Activated T-helper 2 cell treated with anti-CD3 and anti-CD28 coated beads, Interferon-gamma antibody, Interleukin-2, Interleukin-4, amounts not matched to agents 10 μg/mL and 5 μg/mL and 100 μg/mL, durations not matched to agents 14 hours and 24 hours and 36 hours (primary cell): ENCODE measurements at regions not wholly inside any gene's neighbourhood (a gene's known extent, or its start where the extent isn't known, plus 50 kb on each side); places are given as distances from the start of the nearest gene placed in this dataset.
"Not testable (repeated sequence)": the region's sequence is repeated elsewhere in the genome, so short reads cannot be mapped to it uniquely, and the experiment has no call there.

ENCODE experiments used
- DNase-seq: peaks from one replicate; pipeline ENCODE4 v3.0.0; 2021; ENCODE audit warnings: low spot score
- H3K27ac Mint-ChIP-seq: one replicate; pipeline ENCODE4 v1.8.0; 2021; ENCODE audit warnings: mixed read lengths
- H3K27me3 Mint-ChIP-seq: one replicate; pipeline ENCODE4 v1.8.0; 2021; ENCODE audit warnings: low read depth, mixed read lengths
- H3K36me3 Mint-ChIP-seq: one replicate; pipeline ENCODE4 v1.8.0; 2021; ENCODE audit warnings: low read depth, mixed read lengths
- H3K4me1 Mint-ChIP-seq: one replicate; pipeline ENCODE4 v1.8.0; 2021; ENCODE audit warnings: low read depth, mixed read lengths
- H3K4me3 Mint-ChIP-seq: one replicate; pipeline ENCODE4 v1.8.0; 2021; ENCODE audit warnings: low read depth, mild to moderate bottlenecking, moderate library complexity, mixed read lengths
- H3K9me3 Mint-ChIP-seq: one replicate; pipeline ENCODE4 v1.8.0; 2021; ENCODE audit warnings: mixed read lengths
- intact Hi-C: fragments of 100-400 bp; cut with micrococcal nuclease; formaldehyde crosslinking; loops from one replicate; pipeline ENCODE4 v1.15.1; 2023

DNA sequence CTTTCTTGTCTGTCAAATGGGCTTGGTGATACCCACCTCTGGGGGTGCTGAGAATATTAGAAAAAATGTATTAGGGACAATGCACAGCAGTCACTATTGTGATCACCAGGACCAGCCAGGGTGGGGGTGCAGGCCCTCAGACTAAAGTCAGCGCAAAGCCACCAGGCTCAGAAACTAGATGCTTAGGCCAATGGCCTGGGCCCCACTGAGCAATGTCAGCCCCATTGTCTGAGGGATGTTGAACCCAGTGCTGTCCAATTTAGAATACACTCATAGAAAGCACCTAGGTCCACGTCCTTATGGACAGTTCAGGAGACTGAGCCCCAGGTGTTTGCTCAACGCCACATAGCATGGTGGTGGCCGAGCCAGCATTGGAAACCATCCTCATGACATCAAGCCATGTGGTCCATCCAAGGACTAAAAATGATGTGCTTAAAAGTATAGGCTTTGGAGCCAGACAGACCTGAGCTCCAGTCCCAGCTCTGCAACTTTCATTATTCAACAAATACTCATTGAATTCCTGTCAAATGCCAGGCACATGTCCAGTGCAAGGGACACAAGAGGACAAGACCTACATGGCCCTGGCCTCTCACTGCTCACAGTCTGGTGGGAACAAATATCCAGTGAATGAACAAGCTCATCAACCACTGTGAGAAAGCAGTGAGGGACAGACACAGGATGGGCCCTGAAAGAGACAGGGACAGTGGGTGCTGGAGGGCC is 273.8 kb downstream of the MATN1 start:
- Mint-ChIP-seq H3K9me3 (no peaks in the 10 kb centered on the region), H3K36me3 (no peaks in the 10 kb centered on the region), H3K4me3 (no peak overlapping the region), H3K4me1 (no peaks in the 10 kb centered on the region), H3K27ac (no peak overlapping the region), H3K27me3 (no peaks in the 10 kb centered on the region)
- intact Hi-C loops = no loop called here
- DNase-seq = no peak

DNA sequence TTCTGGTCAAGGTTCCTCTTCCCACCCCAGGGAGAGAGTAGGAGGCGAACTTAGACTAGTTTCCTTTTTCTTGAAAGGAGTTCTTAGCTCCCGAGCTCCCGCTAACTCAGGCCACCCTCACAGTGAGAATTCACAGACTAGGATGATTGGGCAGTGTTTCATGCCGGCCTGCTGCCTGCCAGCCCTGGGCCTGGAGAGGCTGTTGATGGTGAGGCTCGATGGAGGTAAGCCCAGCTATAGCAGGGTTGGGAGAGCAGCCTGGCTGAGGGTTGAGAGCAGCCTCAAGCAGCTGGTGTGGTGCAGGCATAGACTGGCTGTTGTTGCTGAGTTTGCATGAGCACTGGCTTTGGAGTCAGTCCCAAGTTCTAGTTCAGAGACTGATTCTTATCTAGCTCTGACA is 274.4 kb downstream of the MATN1 start:
- no peak for DNase-seq
- Mint-ChIP-seq H3K27ac (no peak overlapping the region), H3K4me3 (no peak overlapping the region), H3K36me3 (no peaks in the 10 kb centered on the region), H3K27me3 (no peaks in the 10 kb centered on the region), H3K4me1 (no peaks in the 10 kb centered on the region), H3K9me3 (no peaks in the 10 kb centered on the region)
- intact Hi-C loops = no loop called here

DNA sequence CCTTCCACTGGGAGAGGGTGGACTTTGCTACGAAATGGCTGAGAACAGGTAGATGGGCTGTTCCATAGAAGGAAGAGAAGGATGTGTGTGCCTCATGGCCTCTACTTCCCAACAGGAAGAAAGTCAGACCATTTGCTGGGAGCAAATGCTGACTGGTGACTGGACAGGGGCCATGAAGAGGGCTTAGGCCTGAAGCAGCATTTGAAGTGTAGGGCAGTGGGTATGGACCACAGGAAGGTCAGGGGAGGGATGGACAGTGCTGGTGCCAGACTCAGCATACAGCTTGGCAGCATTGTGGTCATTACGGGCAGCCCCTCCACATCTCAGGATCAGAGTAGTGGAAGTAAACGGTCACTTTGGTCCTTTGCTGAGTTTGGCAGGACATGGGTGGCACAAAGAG is 275.7 kb downstream of the MATN1 start:
- H3K4me3 Mint-ChIP-seq = no peak overlapping the region
- H3K27me3 Mint-ChIP-seq = no peaks in the 10 kb centered on the region
- no peak for DNase-seq
- intact Hi-C loops = no loop called here
- no peaks in the 10 kb centered on the region for H3K9me3 Mint-ChIP-seq
- no peaks in the 10 kb centered on the region for H3K4me1 Mint-ChIP-seq
- no peak overlapping the region for H3K27ac Mint-ChIP-seq
- H3K36me3 Mint-ChIP-seq = no peaks in the 10 kb centered on the region

DNA sequence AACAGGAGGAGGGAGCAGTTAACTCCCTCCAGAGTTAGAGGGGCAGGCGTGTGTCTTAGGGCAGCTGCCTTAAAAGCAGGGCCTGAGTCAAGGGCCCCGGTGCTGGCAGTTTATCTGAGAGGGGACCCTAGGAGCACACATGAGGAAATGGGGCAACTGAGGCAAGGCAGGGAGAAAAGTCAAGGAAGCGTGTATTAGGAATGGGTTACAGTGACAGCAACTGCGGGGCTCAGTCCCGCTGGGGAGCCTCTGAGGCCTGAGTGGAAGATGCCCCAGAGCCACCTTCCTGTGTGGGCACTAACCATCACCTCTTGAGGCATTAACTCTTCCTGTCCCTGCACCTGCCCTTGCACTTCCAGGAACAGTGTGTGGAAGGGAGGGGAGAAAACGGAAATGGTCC is 276.3 kb downstream of the MATN1 start:
- Mint-ChIP-seq H3K4me1 (no peaks in the 10 kb centered on the region), H3K27me3 (no peaks in the 10 kb centered on the region), H3K4me3 (no peak overlapping the region), H3K9me3 (no peaks in the 10 kb centered on the region), H3K36me3 (no peaks in the 10 kb centered on the region), H3K27ac (no peak overlapping the region)
- intact Hi-C loops = no loop called here
- no peak for DNase-seq

DNA sequence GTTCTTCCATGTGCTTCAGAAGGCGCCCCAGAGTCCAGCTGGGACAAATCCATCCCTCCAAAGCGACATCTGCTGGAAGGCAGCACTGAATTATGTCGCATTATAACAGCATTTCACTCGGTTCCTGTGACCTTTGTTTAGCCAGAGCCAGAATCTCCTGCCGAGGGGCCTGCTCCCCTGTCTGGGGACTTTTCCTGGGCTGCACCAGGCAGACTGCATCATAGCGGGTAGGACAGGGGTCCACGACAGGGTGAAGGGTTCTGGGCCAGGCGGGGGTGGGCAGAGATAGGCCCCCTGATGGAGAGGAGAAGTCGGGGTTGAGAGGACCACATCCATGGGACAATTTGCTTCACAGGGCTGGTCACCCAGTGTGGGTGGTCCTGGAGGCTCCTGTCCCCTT is 276.9 kb downstream of the MATN1 start:
- no peaks in the 10 kb centered on the region for H3K9me3 Mint-ChIP-seq
- intact Hi-C loops = no loop called here

DNA sequence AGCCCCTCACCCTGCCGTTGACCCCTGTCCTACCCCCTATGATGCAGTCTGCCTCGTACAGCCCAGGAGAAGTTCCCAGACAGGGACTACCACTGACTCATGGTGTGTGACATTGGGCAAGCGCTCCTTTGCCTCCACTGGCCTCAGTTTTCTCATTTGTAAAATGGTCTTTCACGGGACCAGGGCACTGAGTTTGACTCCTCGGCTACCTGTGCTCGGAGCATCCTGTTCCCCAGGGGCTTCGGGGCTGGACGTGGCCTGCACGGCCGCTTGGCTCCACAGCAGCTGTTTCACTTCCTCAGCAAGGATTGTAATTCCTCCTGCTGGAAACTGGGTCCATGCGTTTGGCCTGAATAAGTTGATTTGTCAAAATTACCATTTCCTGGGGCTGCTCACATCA is 277.3 kb downstream of the MATN1 start:
- Mint-ChIP-seq H3K4me3 (no peak overlapping the region), H3K9me3 (no peaks in the 10 kb centered on the region), H3K27ac (no peak overlapping the region), H3K4me1 (no peaks in the 10 kb centered on the region), H3K27me3 (no peaks in the 10 kb centered on the region), H3K36me3 (no peaks in the 10 kb centered on the region)
- intact Hi-C loops = no loop called here
- no peak for DNase-seq

More for the DNA sequence above, 276.9 kb downstream of the MATN1 start:
- Mint-ChIP-seq H3K36me3 (no peaks in the 10 kb centered on the region), H3K27me3 (no peaks in the 10 kb centered on the region), H3K27ac (no peak overlapping the region), H3K4me1 (no peaks in the 10 kb centered on the region), H3K4me3 (no peak overlapping the region)
- DNase-seq = no peak

DNA sequence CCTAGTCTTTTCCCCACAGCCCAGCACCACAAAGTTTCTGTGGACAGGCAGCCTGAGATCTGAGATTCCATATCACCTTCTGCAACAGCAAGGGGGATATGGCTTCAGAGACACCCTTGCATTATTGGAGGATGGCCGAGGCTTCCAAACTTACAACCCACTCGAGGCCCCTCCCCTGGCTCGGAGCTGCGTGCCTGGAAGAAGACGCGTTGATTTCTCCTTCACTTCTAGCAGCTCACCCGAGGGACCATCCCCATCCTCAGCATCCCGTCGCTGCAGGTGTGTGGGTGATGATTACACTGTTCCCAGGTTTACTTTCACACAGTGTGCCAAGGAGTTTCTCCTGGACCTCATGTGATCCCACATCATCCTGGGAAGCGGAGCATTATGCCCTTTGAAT is 277.9 kb downstream of the MATN1 start:
- Mint-ChIP-seq H3K4me1 (no peaks in the 10 kb centered on the region), H3K9me3 (no peaks in the 10 kb centered on the region), H3K4me3 (no peak overlapping the region), H3K27me3 (no peaks in the 10 kb centered on the region), H3K36me3 (no peaks in the 10 kb centered on the region), H3K27ac (no peak overlapping the region)
- intact Hi-C loops = no loop called here
- no peak for DNase-seq

DNA sequence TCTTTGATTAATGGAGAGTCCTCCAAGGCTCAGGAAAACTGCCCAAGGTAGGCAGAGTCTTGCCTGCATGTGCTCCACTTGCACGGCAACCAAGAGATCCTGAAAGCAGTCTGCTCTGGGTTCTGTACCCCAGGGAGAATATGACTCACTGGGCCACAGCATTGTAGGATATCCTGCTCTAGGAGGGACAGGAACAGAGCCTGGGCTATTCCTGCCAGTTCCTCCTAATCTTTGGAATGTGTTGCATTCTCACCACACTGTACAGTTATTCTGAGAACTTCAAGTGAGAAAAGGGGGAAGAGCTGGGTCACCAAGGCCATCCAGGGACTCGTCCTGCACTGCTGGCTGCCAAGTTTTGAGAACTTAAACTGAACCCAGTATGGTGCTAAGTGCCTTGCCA is 278.5 kb downstream of the MATN1 start:
- Mint-ChIP-seq H3K27ac (no peak overlapping the region), H3K4me3 (no peak overlapping the region), H3K4me1 (no peaks in the 10 kb centered on the region), H3K27me3 (no peaks in the 10 kb centered on the region), H3K36me3 (no peaks in the 10 kb centered on the region), H3K9me3 (no peaks in the 10 kb centered on the region)
- DNase-seq = no peak
- intact Hi-C loops = no loop called here

DNA sequence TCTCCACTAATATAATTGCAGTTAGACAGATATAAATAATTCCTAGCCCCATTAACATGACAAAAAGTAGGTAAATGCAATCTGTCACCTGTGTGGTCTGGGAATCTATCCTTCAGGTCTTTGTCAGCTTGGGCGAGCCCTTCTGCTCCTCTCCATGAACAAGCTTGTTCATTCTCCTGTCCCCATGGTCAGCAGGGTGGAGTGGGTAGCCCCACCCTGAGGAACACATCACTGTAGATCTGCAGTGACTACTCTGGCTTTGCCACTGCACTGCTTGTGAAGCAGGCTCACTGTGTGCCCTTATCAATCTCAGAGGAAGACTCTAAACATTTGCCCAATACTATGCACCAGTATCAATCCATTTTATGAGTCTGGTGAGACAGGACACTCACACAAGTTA is 279.0 kb downstream of the MATN1 start:
- intact Hi-C loops = no loop called here
- Mint-ChIP-seq H3K36me3 (no peaks in the 10 kb centered on the region), H3K9me3 (no peaks in the 10 kb centered on the region), H3K4me1 (no peaks in the 10 kb centered on the region), H3K27me3 (no peaks in the 10 kb centered on the region), H3K4me3 (no peak overlapping the region), H3K27ac (no peak overlapping the region)
- DNase-seq = no peak

DNA sequence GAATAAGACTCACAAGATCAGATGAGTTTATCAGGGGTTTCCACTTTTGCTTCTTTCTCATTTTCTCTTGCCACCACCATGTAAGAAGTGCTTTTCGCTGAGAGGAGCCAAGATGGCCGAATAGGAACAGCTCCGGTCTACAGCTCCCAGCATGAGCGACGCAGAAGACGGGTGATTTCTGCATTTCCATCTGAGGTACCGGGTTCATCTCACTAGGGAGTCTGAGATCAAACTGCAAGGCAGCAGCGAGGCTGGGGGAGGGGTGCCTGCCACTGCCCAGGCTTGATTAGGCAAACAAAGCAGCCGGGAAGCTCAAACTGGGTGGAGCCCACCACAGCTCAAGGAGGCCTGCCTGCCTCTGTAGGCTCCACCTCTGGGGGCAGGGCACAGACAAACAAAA is 285.1 kb downstream of the MATN1 start:
- H3K27ac Mint-ChIP-seq, H3K27me3 Mint-ChIP-seq, DNase-seq, H3K36me3 Mint-ChIP-seq, H3K4me1 Mint-ChIP-seq, intact Hi-C loops, H3K4me3 Mint-ChIP-seq: not testable (repeated sequence)
- peaks cover 11% of the 10 kb centered on the region for H3K9me3 Mint-ChIP-seq

DNA sequence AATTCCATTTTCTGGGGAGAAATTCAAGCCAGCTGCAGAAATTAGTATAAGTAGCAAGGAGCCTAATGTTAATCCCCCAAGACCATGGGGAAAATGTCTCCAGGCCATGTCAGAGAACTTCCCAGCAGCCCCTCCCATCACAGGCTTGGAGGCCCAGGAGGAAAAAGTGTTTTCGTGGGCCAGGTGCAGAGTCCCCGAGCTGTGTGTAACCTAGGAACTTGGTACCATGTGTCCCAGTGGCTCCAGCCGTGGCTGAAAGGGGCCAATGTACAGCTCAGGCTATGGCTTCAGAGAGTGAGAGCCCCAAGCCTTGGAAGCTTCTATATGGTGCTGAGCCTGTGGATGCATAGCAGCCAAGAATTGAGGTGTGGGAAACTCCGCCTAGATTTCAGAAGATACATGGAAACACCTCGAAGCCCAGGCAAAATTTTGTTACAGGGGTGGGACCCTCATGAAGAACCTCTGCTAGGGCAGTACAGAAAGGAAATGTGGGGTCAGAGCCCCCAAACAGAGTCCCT is 286.3 kb downstream of the MATN1 start:
- Mint-ChIP-seq H3K4me3 (no peak overlapping the region), H3K9me3 (peaks cover 11% of the 10 kb centered on the region), H3K36me3 (no peaks in the 10 kb centered on the region), H3K27me3 (no peaks in the 10 kb centered on the region), H3K27ac (no peak overlapping the region), H3K4me1 (no peaks in the 10 kb centered on the region)
- intact Hi-C loops = no loop called here
- no peak for DNase-seq

DNA sequence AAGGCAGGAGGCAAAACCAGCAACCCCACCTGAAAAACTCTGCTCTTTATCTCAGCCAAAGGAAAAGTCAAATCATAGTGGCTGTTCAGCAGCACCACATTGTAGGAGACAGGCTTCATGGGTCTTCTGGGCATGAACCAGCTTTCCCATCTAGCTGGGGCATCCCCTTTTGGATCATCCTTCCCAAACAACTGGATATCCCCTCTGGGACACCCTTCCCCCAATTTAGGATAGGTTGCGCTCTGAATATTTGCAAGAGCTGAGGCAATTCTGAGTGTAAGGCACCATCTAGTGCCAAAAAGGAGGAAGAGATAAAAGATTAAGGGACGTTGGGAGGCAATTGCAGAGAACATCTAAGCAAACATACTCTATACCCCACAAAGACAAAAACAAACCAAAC is 295.8 kb downstream of the MATN1 start:
- Mint-ChIP-seq H3K9me3 (peaks cover 4% of the 10 kb centered on the region), H3K36me3 (no peaks in the 10 kb centered on the region), H3K27me3 (peaks cover 12% of the 10 kb centered on the region), H3K4me3 (no peak overlapping the region), H3K27ac (no peak overlapping the region), H3K4me1 (no peaks in the 10 kb centered on the region)
- DNase-seq = no peak
- intact Hi-C loops = no loop called here

DNA sequence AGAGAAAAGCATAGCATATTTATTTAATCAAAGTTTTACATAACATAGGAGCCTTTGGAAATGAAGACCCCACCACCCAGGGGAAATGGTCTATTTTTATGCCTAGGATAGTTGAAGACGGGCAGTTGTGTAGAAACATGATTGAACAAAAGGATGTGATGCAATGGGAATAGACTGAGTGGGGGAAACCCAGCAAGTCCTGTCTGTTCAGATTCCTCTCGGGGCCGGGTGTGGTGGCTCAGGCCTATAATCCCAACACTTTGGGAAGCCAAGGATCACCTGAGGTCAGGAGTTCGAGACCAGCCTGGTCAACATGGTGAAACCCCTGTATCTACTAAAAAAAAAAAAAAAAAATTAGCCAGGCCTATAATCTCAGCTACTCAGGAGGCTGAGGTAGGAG is 298.3 kb downstream of the MATN1 start:
- Mint-ChIP-seq H3K36me3 (no peaks in the 10 kb centered on the region), H3K27me3 (peaks cover 4% of the 10 kb centered on the region), H3K27ac (no peak overlapping the region), H3K4me3 (no peak overlapping the region), H3K4me1 (no peaks in the 10 kb centered on the region), H3K9me3 (peaks cover 4% of the 10 kb centered on the region)
- intact Hi-C loops = no loop called here
- DNase-seq = no peak

DNA sequence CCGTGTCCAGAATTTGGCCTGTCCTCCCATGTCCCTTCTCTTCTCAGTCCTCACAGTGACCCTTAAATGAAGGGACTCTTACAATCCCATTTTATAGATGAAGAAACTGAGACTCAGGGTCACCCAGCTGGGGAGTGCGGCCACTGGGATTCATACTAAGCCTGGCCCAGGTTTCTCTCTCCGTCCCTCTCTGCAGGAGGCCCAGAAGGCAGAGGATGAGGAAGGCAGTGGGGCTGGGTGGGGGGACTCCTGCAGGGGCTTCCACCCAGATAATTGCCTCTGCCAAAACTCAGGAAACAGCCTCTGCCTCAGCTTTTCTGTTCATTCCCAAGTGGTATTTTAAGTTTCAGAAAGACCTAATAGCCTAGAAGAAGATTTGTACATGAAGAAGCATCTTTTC is 299.8 kb downstream of the MATN1 start:
- DNase-seq = no peak
- Mint-ChIP-seq H3K27me3 (no peaks in the 10 kb centered on the region), H3K27ac (no peak overlapping the region), H3K4me1 (no peaks in the 10 kb centered on the region), H3K36me3 (no peaks in the 10 kb centered on the region), H3K9me3 (peaks cover 4% of the 10 kb centered on the region), H3K4me3 (no peak overlapping the region)
- intact Hi-C loops = no loop called here
